ENCODE measurements at regions not wholly inside any gene's neighbourhood (a gene's known extent, or its start where the extent isn't known, plus 50 kb on each side); places are given as distances from the start of the nearest gene placed in this dataset.

GRCh38 chr16:72470541-72470940, 298.6 kb upstream of the PMFBP1 start:
- TF ChIP-seq CTCF (IDR thresholded peaks at IDR 0.05; ENCODE audit: insufficient read depth, low read length) (no peak), REST (IDR thresholded peaks at IDR 0.05; ENCODE audit: insufficient replicate concordance, low read depth) (no peak)

Data from HL-60 (cell line).